Endothelial cell of umbilical vein (primary cell): ENCODE measurements at regions not wholly inside any gene's neighbourhood (a gene's known extent, or its start where the extent isn't known, plus 50 kb on each side); places are given as distances from the start of the nearest gene placed in this dataset.

ENCODE experiments used
- BruUV-seq: library from RNA; stranded (reverse); fragments of 400-500 nt; replicated peaks from 2 replicates; lab custom pipeline; 2021; lab: Mats Ljungman, UMichigan
- CTCF ChIA-PET: fragments of 300-600, 350-600 bp; sonication (Branson Sonifier 250); formaldehyde crosslinking; loops from one replicate; lab custom pipeline; 2021; ENCODE audit warnings: antibody characterized with exemption, inconsistent platforms; lab: Charles Lee
- POLR2A ChIA-PET: fragments of 300-600, 350-600 bp; sonication (Branson Sonifier 250); formaldehyde crosslinking; loops from one replicate; lab custom pipeline; 2021; ENCODE audit warnings: antibody characterized with exemption, inconsistent platforms; lab: Charles Lee
- DNase-seq: peaks from one replicate; pipeline ENCODE4 v3.0.0-alpha.2; 2011; ENCODE audit warnings: low read depth, low spot score
- FAIRE-seq: peaks from 2 replicates; lab custom pipeline; 2011; peaks lifted over from hg19 to GRCh38; lab: Jason Lieb, UNC
- H2AFZ ChIP-seq: 2 replicates; pipeline ENCODE4 v1.6.0; 2012; ENCODE audit warnings: low read depth, low read length, control low read depth, inconsistent platforms
- H3K27ac ChIP-seq: 2 replicates; pipeline ENCODE4 v1.5.1; 2011; ENCODE audit warnings: low read depth, mild to moderate bottlenecking, control low read depth, low read length, moderate library complexity; ENCODE audit not compliant: insufficient read depth
- H3K27me3 ChIP-seq, 2 experiments: 2 replicates each; pipeline versions ENCODE4 v1.6.0 to v1.6.1; 2011; ENCODE audit warnings: low read length in 2 of 2, mixed read lengths in 1 of 2; ENCODE audit not compliant: control insufficient read depth in 2 of 2, insufficient read depth in 2 of 2
- H3K36me3 ChIP-seq, 2 experiments: 2 replicates in 1 of 2; 3 replicates in 1 of 2; pipeline ENCODE4 v1.5.1; 2011; ENCODE audit warnings: low read length in 2 of 2, mild to moderate bottlenecking in 1 of 2, moderate library complexity in 1 of 2; ENCODE audit not compliant: control insufficient read depth in 2 of 2, insufficient read depth in 2 of 2; ENCODE audit errors: extremely low read depth in 1 of 2
- H3K4me1 ChIP-seq: 3 replicates; pipeline ENCODE4 v1.5.1; 2011; ENCODE audit warnings: mild to moderate bottlenecking, low read length; ENCODE audit not compliant: control insufficient read depth, insufficient read depth; ENCODE audit errors: extremely low read depth
- H3K4me2 ChIP-seq: 2 replicates; pipeline ENCODE4 v1.6.1; 2011; ENCODE audit warnings: low read length, control low read depth, mixed read lengths; ENCODE audit not compliant: insufficient read depth
- H3K4me3 ChIP-seq, 3 experiments: fragments of 200-600 bp in 1 of 3; sonication (generic), shearing (Covaris generic) in 1 of 3; replicated peaks in 1 of 3; 2 replicates each; pipeline ENCODE4 v1.5.1; 2011 to 2016; ENCODE audit warnings: control low read depth in 3 of 3, low read length in 3 of 3, mild to moderate bottlenecking in 2 of 3, inconsistent platforms in 1 of 3, low read depth in 1 of 3, moderate library complexity in 1 of 3; ENCODE audit not compliant: insufficient read depth in 1 of 3
- H3K79me2 ChIP-seq: 2 replicates; pipeline ENCODE4 v1.6.0; 2012; ENCODE audit warnings: low read length, inconsistent platforms; ENCODE audit not compliant: control insufficient read depth, insufficient read depth
- H3K9ac ChIP-seq: replicated peaks from 2 replicates; pipeline ENCODE3; 2011; ENCODE audit warnings: low read length, control low read depth; ENCODE audit not compliant: insufficient read depth; ENCODE audit errors: extremely low read depth
- H3K9me1 ChIP-seq: replicated peaks from 3 replicates; pipeline ENCODE4 v1.6.0; 2011; ENCODE audit warnings: mild to moderate bottlenecking, low read length; ENCODE audit not compliant: control insufficient read depth, insufficient read depth; ENCODE audit errors: extremely low read depth
- H3K9me3 ChIP-seq: replicated peaks from 2 replicates; pipeline ENCODE4 v1.5.1; 2012; ENCODE audit warnings: low read length, inconsistent platforms; ENCODE audit not compliant: control insufficient read depth, insufficient read depth
- H4K20me1 ChIP-seq: replicated peaks from 2 replicates; pipeline ENCODE3; 2011; ENCODE audit warnings: mild to moderate bottlenecking, low read length; ENCODE audit not compliant: control insufficient read depth, insufficient read depth; ENCODE audit errors: extremely low read depth
- EZH2 ChIP-seq: IDR thresholded peaks from 2 replicates; pipeline ENCODE4 v1.6.1; 2012; ENCODE audit warnings: borderline replicate concordance, low read depth, mild to moderate bottlenecking, moderate library complexity, low read length, inconsistent platforms; ENCODE audit not compliant: severe bottlenecking
- FOS ChIP-seq: IDR thresholded peaks from 2 replicates; pipeline ENCODE4 v1.6.1; 2011; ENCODE audit warnings: mild to moderate bottlenecking, low read length, moderate library complexity, borderline replicate concordance; ENCODE audit not compliant: insufficient read depth
- GATA2 ChIP-seq: IDR thresholded peaks from 2 replicates; pipeline ENCODE4 v1.7.0; 2011; ENCODE audit warnings: low read depth, mild to moderate bottlenecking, moderate library complexity, mixed read lengths, low read length; ENCODE audit not compliant: insufficient read length, insufficient read depth
- JUN ChIP-seq: IDR thresholded peaks from 2 replicates; pipeline ENCODE4 v1.6.1; 2011; ENCODE audit warnings: borderline replicate concordance, low read depth; ENCODE audit not compliant: insufficient read length, insufficient read depth
- MYC ChIP-seq: IDR thresholded peaks from one replicate; pipeline ENCODE4 v1.6.1; 2011; ENCODE audit warnings: mild to moderate bottlenecking, low read depth, low read length
- POLR2A ChIP-seq: IDR thresholded peaks from 2 replicates; pipeline ENCODE4 v1.6.1; 2012; ENCODE audit warnings: low read depth, mild to moderate bottlenecking, control low read depth, low read length
- POLR2AphosphoS5 ChIP-seq: IDR thresholded peaks from 2 replicates; pipeline ENCODE4 v1.6.1; 2012; ENCODE audit warnings: low read depth, mild to moderate bottlenecking, control low read depth, low read length, moderate library complexity; ENCODE audit not compliant: insufficient read depth
- dilution Hi-C: fragments of 300-500 bp; cut with MboI; formaldehyde crosslinking; loops from one replicate; pipeline ENCODE4 v1.15.0; 2019; ENCODE audit warnings: low sequenced_read_pairs; ENCODE audit not compliant: extremely low pct_ligation_motif_present
- intact Hi-C: fragments of 100-400 bp; cut with micrococcal nuclease; formaldehyde crosslinking; loops from one replicate; pipeline ENCODE4 v1.10.0; 2022
- TF ChIP-seq, protein P1 (sequence below), 2 donors: IDR thresholded peaks; 1 replicate in 1 of 2; 2 replicates in 1 of 2; pipeline ENCODE4 v1.5.1; 2011; ENCODE audit warnings: low read length in 2 of 2, mild to moderate bottlenecking in 2 of 2, moderate library complexity in 2 of 2, control low read depth in 1 of 2, inconsistent platforms in 1 of 2, low read depth in 1 of 2; ENCODE audit not compliant: insufficient read depth in 1 of 2; ENCODE audit errors: extremely low read depth in 1 of 2

DNA sequence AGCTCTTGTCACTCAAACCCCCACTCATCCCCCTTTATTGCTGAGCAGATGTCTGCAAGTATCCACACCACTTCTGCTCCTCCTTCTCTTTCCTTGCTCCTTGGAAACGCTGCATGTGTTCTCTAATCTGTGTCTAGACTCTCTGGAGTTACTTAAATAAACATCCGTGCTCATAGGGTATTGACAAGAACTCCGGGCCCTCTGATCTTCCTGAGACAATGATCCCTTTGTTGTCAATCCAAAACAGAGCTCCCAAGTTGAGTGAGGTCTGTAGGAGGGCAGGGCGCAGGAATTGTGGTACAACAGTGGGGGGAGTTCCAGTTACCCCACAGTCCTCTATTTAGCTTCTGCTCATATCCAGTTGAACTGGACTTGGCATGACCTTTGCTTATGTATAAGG is 489.0 kb downstream of the SNAPC1 start:
- POLR2A ChIA-PET = no interaction called here
- BruUV-seq = no TSS peak
- no peak overlapping the region for H3K9ac ChIP-seq
- H3K4me3 ChIP-seq = no peak overlapping the region
- dilution Hi-C loops (no loop called here), intact Hi-C loops (no loop called here)
- no peaks in the 10 kb centered on the region for H3K4me1 ChIP-seq
- H2AFZ ChIP-seq = no peak overlapping the region
- H4K20me1 ChIP-seq = no peaks in the 10 kb centered on the region
- H3K27ac ChIP-seq = no peak overlapping the region
- no peaks in the 10 kb centered on the region for H3K79me2 ChIP-seq
- TF ChIP-seq EZH2 (no peak), JUN (no peak), GATA2 (no peak), MYC (no peak), FOS (no peak), POLR2AphosphoS5 (no peak), POLR2A (no peak)
- TF ChIP-seq, protein P1, sequence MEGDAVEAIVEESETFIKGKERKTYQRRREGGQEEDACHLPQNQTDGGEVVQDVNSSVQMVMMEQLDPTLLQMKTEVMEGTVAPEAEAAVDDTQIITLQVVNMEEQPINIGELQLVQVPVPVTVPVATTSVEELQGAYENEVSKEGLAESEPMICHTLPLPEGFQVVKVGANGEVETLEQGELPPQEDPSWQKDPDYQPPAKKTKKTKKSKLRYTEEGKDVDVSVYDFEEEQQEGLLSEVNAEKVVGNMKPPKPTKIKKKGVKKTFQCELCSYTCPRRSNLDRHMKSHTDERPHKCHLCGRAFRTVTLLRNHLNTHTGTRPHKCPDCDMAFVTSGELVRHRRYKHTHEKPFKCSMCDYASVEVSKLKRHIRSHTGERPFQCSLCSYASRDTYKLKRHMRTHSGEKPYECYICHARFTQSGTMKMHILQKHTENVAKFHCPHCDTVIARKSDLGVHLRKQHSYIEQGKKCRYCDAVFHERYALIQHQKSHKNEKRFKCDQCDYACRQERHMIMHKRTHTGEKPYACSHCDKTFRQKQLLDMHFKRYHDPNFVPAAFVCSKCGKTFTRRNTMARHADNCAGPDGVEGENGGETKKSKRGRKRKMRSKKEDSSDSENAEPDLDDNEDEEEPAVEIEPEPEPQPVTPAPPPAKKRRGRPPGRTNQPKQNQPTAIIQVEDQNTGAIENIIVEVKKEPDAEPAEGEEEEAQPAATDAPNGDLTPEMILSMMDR (IDR thresholded peaks at IDR 0.05; ENCODE audit: extremely low read depth in 1 of 2, insufficient read depth in 1 of 2, low read depth in 1 of 2, low read length in 2 of 2) = no peak
- no peaks in the 10 kb centered on the region for H3K9me1 ChIP-seq
- CTCF ChIA-PET = interaction anchor here (1.3 kb wide), 1 partner anchor 30 kb away, joined by 3 read pairs; no protein-coding TSS in a partner anchor
- DNase-seq (no peak), FAIRE-seq (no peak)
- H3K4me2 ChIP-seq = no peak overlapping the region
- no peaks in the 10 kb centered on the region for H3K36me3 ChIP-seq
- H3K27me3 ChIP-seq = no peaks in the 10 kb centered on the region
- H3K9me3 ChIP-seq = no peaks in the 10 kb centered on the region
